AG09309 (cell line): ENCODE measurements at regions not wholly inside any gene's neighbourhood (a gene's known extent, or its start where the extent isn't known, plus 50 kb on each side); places are given as distances from the start of the nearest gene placed in this dataset.

Source experiments
- DNase-seq: peaks from one replicate; pipeline ENCODE4 v3.0.0-alpha.2; 2010; ENCODE audit warnings: low read depth
- H3K4me3 ChIP-seq: 2 replicates; pipeline ENCODE4 v1.5.1; 2011; ENCODE audit warnings: mild to moderate bottlenecking, low read depth, low read length, moderate library complexity; ENCODE audit not compliant: control insufficient read depth
- TF ChIP-seq, protein P1 (sequence below): IDR thresholded peaks from 2 replicates; pipeline ENCODE4 v1.5.1; 2011; ENCODE audit warnings: mild to moderate bottlenecking, low read depth, low read length, inconsistent platforms; ENCODE audit not compliant: insufficient read depth, control insufficient read depth; ENCODE audit errors: missing control alignments

DNA sequence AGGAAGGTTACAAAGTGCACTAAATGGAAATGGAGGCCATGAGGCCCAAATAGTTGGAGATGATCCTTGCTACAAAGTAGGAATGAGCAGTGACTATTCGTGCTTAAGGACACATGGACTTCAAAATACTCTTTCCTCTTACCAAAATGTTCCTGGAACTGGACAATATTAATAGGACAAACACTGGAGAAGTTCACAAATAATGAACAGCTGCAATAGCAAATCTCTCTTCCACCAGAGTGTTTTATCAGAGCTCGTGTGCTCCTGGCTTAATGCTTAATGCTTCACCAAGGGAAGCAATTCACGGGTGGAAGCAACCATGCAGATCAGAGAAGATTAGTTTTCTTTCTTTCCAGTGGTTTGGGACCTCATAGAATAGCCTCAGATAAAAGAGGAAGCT, 435.4 kb downstream of the BCKDHB start:
- no peak overlapping the region for H3K4me3 ChIP-seq
- TF ChIP-seq, protein P1, sequence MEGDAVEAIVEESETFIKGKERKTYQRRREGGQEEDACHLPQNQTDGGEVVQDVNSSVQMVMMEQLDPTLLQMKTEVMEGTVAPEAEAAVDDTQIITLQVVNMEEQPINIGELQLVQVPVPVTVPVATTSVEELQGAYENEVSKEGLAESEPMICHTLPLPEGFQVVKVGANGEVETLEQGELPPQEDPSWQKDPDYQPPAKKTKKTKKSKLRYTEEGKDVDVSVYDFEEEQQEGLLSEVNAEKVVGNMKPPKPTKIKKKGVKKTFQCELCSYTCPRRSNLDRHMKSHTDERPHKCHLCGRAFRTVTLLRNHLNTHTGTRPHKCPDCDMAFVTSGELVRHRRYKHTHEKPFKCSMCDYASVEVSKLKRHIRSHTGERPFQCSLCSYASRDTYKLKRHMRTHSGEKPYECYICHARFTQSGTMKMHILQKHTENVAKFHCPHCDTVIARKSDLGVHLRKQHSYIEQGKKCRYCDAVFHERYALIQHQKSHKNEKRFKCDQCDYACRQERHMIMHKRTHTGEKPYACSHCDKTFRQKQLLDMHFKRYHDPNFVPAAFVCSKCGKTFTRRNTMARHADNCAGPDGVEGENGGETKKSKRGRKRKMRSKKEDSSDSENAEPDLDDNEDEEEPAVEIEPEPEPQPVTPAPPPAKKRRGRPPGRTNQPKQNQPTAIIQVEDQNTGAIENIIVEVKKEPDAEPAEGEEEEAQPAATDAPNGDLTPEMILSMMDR, result no peak
- DNase-seq, result no peak

DNA sequence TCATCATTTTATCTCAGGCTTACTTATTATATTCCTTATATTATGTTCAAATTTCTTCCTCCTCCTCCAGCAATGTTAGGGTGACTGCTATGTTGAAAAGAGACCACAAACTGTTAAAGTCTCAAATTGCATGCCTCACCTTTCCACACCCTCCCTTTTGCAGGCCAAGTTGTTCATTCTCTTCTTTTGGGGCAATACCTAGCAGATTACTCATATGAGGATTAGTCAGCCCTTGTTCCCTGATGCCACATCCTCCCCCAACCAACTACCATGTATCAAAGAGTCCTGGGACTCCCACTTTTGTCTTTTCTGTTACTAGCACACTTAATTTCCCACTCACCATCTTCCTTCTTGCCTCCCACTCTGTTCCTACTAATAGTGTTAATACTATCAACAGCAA, 434.7 kb downstream of the BCKDHB start:
- TF ChIP-seq, protein P1, result no peak
- peak; percentile 51 for DNase-seq
- no peak overlapping the region for H3K4me3 ChIP-seq

DNA sequence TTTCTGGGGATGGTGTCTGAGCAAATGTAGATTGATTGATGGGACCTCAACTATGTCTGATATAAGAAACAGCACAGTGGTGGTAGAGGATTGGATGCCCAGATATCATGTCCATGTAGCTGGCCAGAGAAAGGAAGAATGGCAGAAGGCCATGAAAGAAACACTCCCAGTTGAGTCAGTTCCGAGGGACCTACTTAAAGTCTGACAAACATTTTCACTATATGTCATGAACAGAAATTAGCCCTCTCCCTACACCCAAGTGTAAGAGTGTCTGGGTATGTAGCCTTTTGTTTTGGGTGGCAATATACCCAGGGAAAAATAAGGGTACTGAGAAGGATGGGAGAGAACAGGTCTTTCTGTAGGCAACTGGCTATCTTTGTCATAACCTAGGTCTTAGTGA, 434.2 kb downstream of the BCKDHB start:
- TF ChIP-seq, protein P1, result no peak
- no peak overlapping the region for H3K4me3 ChIP-seq
- no peak for DNase-seq

DNA sequence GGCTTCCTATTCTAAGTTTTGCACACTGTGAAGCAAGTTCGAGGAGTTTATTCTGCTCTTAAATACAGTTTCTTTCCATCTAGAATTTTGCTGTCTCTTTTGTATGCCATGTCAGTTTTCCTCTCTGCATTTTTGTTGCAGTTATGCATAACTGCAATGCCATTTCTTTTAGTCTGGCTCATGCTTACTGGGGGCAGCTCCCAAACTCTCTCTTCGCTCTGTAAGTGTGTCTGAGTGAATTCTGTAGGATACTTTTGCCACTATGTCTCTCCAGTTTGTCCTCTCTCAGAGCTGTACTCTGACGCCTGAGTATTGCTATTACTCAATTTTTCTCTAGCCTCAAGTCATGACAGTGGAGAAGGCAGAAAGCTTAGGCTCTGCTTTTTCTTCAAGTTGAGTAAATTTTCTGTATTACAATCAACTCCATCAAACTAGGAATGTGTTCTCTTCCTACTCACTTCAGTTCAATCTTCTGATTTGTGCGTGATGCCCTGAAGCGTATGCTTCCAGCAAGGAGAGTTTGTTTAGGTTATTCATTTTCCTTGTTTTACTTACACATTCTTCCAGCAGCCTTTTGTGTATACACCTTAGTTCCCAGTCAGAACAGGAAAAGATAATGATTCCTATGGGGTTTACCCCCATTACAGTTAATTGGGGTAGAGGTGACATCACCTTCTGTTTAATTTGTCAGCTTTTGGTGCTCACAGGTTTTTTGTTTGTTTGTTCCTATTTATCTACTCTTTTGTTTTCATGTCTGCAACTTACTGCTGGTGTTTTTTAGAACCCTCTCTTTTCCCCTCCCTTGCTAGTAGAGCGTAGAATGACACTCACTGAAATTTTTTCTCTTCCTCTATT, 430.9 kb downstream of the BCKDHB start:
- no peak for DNase-seq
- H3K4me3 ChIP-seq, result no peak overlapping the region
- TF ChIP-seq, protein P1, result no peak

DNA sequence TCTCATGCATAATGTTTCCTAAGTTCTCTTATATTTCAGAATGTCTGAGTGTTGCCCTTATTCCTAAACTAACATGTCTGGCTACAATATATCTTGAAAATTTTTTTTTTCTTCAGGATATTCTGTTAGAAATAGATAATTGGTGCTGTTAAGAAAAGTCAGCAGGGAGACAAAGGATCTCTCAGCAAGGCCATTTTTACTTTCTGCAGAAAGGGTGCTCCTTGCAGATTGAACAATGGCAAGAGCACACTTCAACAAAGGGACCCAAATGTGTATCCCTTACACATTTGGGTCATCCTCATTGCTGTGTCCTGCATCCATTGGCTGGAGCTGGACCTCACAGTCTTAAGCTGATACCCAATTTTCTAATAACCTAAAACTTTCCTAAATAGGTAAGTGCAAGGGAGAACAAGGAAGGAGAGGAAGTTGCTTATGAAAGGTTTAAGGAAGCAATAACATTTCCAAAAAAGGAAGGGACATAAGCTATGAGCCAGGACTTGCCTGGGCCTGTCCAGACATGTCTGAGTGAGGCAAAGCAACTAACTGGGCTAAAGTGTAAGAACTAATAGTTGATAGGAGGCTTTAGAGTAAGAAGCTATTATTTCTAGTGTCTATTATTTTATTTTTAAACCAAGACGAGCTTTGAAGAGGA, 429.6 kb downstream of the BCKDHB start:
- no peak for DNase-seq
- no peak overlapping the region for H3K4me3 ChIP-seq
- TF ChIP-seq, protein P1, result no peak

DNA sequence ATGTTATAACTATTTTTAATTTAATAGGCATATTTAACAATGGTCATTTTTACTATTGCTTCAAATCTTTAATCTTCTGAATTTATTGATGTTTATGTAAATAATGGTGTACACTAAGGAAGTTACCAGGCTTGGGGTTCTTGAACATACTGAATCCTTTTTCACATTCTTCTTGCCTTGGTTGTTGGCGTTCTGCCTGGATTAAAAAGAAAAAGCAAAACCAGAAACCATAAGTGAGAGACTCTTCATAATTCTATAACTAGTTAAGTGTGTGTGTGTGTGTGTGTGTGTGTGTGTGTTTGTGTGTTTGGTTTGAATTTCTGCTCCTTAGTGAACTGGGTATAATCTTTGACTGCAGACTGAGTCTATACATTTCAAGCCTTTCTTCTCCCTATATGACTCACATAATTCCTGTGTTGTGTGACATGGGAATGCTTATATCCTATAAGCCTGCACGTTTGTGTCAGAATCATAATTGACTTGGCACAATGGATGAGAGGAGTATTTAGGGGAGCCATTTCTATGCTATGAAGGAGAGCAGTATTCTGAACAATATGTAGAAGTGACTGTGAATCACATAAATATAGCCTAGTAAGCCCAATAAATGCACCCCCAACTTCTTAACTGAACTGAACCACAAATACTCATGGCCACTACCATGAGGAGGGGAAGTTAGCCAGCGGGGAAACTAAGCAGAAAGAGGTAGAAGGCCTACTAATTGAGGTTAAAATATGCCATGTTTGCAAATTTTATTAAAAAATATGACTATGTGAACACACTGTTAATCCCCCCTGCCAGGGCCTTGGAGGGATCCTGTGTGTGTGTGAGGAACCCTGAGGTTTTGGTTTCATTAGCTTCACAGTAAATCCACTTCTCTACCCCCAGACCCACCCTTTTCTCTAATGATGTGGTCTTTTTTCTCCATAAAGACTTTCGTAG, 425.5 kb downstream of the BCKDHB start:
- TF ChIP-seq, protein P1, result no peak
- no peak overlapping the region for H3K4me3 ChIP-seq
- no peak for DNase-seq
